ENCODE measurements at regions not wholly inside any gene's neighbourhood (a gene's known extent, or its start where the extent isn't known, plus 50 kb on each side); places are given as distances from the start of the nearest gene placed in this dataset.
A peak's percentile ranks its signal among the peaks of the same experiment; 100 is the strongest.
"Not testable (repeated sequence)": the region's sequence is repeated elsewhere in the genome, so short reads cannot be mapped to it uniquely, and the experiment has no call there.

DNA sequence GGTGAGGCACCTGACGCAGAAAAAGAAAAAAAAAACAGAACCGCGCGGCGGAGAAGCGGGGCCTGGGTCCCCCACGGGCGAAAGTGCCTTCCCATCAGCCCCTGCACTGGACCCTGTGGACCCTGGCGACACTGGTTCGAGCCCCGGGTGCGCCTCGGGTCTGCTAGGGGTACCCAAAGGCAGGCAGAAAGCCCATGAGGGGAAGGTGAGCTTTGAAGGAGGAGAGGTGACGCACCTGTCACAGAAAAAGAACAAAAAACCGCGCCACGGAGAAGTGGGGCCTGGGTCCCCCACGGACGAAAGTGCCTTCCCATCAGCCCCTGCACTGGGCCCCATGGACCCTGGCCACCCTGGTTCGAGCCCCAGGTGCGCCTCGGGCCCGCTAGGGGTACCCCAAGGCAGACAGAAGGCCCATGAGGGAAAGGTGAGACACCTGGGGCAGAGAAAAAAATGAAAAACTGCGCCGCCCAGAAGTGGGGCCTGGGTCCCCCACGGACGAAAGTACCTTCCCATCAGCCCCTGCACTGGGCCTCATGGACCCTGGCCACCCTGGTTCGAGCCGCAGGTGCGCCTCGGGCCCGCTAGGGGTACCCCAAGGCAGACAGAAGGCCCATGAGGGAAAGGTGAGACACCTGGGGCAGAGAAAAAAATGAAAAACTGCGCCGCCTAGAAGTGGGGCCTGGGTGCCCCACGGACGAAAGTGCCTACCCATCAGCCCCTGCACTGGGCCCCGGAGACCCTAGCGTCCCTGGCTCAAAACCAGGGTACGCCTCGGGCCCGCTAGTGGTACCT lies 227.4 kb downstream of the CCDC74A start:
- DNase-seq = no peak

DNA sequence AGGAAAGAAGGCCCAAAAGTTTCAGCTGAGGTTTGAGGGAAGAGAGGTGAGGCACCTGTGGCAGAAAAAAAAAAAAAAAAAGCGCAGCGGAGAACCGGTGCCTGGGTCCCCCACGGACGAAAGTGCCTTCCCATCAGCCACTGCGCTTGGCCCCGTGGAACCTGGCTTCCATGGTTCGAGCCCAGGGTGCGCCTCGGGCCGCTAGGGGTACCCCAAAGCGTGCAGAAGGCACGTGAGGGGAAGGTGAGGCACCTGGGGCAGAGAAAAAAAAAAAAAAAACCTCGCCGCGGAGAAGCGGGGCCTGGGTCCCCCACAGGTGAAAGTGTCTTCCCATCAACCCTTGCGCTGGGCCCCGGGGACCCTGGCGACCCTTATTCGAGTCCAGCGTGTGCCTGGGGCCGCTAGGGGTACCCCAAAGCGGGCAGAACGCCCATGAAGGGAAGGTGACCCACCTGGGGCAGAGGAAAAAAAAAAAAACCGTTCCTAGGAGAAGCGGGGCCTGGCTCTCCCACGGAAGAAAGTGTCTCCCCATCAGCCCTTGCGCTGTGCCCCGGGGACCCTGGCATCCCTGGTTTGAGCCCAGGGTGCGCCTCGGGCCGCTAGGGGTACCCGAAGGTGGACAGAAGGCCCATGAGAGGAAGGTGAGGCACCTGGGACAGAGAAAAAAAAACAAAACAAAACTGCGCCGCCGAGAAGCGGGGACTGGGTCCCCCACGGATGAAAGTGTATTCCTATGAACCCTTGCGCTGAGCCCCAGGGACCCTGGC lies 228.6 kb downstream of the CCDC74A start:
- DNase-seq = no peak

DNA sequence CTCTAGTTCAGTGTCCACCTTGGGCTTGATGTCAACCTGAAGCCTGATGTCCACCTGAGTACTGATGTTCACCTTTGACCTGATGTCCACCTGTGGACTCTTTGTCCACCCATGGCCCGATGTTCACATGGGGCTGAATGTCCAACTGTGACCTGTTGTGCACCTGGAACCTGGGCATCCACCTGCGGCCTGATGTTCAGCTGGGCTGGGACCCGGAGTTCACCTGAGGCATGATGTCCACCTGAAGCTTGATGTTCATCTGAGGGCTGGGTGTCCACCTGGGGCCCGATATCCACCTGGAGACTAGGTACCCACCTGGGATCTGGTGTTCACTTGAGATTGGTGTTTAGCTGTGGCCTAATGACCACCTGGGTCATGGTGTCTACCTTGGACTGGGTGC lies 231.3 kb downstream of the CCDC74A start:
- DNase-seq = not testable (repeated sequence)

GRCh38 chr2:131774955-131775555 lies 247.4 kb downstream of the CCDC74A start:
- not testable (repeated sequence) for DNase-seq

DNA sequence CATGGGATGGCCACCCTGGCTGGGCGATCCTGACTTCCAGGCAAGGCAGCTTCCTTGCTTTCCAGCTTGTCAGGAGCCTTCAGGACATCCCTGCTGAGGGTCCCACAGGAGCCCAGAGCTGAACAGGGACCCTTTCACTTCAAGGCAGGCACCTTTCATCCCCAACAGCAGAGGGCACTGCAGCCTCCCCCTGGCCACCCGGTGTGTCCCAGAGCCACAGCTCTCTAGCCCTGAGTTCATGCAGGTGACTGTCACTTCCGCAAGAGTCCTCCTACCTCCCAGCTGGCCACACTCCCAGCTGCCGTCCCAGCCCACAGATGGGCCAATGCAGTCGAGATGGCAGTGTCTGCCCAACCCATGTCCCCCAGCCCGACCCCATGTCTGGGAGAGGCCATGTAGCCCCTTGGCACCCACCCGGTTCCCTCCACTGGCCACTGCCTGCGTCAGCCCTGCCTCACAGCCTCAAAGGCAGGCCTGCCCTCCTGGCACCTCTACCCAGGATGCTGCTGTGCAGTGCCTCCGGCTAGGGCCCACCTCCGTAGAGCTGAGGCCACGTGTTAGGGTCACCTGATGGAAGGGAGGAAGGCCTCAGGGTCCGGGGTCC lies 248.3 kb downstream of the CCDC74A start:
- DNase-seq = not testable (repeated sequence)

DNA sequence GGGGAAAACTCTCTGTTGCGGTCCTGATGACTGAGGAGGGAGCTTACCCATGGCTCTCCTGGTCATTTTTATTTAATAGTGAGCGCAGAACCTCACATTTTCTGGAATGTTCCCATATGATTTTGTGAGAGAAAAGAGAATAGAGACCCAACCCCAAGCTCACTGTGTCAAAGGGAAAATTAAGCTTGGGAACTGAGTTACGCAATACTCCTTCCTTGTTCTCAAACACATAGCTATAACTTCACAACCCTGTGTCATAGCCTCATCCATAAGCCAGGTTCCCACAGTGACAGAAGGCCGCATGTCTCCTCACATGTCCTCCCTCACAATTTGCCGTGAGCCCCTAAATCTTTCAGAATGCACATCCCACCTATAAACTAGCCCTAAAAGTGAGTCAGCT lies 252.8 kb downstream of the CCDC74A start:
- not testable (repeated sequence) for DNase-seq

GRCh38 chr2:131801210-131801744 lies 273.6 kb downstream of the CCDC74A start:
- no peak for DNase-seq

- peak; percentile 47 to 66 (median 62) for DNase-seq
Observed at GRCh38 chr2:131801745-131802350, 274.2 kb downstream of the CCDC74A start.

GRCh38 chr2:131802351-131802836 lies 274.7 kb downstream of the CCDC74A start:
- not testable (repeated sequence) for DNase-seq

DNA sequence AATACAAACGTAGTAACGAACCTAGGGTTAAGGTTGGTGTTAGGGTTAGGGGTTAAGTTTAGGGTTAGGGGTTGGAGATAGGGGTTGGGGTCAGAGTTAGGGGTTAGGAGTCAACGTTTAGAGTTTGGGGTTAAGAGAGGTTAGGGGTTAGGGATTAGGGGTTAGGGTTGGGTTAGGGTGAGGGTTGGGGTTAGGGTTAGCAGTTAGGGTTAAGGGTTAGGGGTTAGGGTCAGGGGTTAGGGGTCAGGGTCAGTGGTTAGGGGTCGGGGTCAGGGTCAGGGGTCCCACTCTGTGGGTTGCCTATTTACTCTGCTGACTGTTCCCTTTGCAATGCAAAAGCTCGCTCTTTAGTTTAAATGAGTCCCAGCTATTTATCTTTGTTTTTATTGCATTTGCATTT lies 275.5 kb downstream of the CCDC74A start:
- DNase-seq = not testable (repeated sequence)

DNA sequence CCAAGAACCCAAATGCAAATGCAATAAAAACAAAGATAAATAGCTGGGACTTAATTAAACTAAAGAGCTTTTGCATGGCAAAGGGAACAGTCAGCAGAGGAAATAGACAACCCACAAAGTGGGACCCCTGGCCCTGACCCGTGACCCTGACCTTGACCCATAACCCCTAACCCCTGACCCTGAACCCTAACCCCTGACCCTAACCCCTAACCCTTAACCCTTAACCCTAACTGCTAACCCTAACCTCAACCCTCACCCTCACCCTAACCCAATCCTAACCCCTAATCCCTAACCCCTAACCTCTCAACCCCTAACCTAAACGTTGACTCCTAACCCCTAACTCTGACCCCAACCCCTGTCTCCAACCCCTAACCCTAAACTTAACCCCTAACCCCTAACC lies 284.9 kb downstream of the CCDC74A start:
- not testable (repeated sequence) for DNase-seq

GRCh38 chr2:131813378-131813777 lies 285.7 kb downstream of the CCDC74A start:
- not testable (repeated sequence) for DNase-seq

GRCh38 chr2:131818267-131818973 lies 290.7 kb downstream of the CCDC74A start:
- DNase-seq = not testable (repeated sequence)

GRCh38 chr2:131822237-131822721 lies 294.6 kb downstream of the CCDC74A start:
- not testable (repeated sequence) for DNase-seq

DNA sequence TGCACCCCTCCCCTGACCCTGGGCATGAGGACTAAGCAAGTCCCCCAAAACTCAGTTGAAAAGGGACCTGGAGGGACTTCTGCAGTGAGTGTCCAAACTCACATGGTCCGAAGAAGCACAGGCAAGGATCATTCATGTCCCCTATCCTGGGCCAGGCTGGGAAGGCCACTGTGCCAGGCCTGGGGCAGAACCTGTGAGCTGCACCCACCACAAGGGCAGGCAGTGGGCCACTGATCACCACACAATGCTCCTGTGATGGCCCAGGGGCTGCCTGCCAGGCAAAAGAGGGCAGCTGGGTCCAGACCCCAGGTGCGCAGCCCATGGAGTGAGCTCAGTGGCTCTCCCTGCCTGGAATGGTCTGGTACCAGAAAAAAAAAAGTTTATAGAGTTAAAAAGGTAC lies 295.4 kb downstream of the CCDC74A start:
- DNase-seq = not testable (repeated sequence)

GRCh38 chr2:131824986-131825385 lies 297.3 kb downstream of the CCDC74A start:
- not testable (repeated sequence) for DNase-seq

DNA sequence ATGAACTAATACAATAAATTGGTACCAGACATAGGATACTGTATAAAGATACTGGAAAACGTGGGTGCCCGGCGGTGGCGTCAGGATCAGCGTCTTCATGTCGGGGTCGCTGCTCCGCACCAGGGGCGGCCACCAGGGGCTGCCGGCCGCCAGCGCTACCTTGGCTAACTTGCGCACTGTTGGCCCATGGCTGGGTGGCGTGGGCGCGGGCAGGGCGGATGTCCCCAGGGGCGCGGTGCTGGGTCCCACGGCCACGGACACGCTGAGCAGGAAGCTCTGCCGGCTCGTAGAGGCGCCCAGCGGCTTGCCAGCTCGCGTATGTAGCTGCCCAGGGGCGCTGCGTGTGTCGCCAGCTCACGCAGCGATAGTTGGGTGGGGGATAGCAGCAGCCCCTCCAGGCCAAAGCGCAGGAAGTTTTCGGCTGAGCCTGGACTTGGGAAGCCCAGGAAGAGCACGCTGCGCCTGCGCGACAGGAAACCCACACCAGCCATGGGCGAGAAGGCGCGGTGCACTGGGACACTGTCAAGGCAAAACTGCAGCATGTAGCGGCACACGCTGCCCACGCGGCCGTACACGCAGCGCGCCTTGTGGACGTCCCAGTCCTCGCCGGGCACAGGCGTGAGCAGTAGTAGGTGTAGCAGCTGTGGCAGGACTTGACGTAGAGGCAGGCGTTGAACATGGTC lies 299.9 kb downstream of the CCDC74A start:
- no peak for DNase-seq

GRCh38 chr2:131828164-131828561 lies 300.5 kb downstream of the CCDC74A start:
- no peak for DNase-seq

DNA sequence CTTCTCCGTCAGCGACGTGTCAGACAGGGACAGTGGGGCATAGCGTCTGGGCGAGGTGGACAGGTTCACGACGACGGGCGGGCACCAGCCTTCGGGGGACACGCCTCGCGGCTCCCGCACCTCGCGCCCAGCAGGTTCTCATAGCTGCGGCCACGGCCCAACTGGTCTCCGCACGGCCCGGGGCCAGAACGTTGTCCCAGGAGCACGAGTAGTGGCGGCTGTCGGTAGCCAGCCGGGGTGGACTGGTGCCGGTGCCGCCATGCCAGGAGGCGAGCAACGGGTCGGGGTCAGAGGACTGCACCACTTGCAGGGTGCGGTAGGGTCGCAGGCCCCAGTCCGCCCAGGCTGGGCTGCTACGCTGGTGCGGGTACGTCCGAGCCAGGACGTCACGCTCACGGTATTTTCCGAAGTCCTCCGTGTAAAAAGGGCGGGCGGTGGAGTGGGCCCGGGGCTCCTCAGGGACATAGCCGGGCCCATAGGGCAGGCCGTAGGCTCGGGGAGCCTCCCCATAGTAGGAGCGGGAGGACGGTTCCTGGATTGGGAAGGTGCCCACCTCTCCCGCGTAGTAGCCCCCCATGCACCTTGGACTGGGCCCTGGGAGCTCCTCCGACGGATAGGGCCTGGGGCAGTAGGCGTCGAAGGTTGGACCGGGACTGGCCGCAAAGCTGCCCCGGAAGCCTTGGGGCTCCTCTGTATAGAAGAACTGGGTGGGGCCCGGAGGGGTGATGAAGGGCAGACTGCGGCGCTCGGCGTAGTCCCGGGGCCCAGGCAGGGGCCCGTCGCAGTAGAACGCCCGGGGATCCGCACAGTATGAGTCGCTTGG lies 301.2 kb downstream of the CCDC74A start:
- not testable (repeated sequence) for DNase-seq
